Gastrocnemius medialis (tissue), 4 donors: ENCODE measurements at regions not wholly inside any gene's neighbourhood (a gene's known extent, or its start where the extent isn't known, plus 50 kb on each side); places are given as distances from the start of the nearest gene placed in this dataset.

Experiments used
- ATAC-seq, 2 donors: fragments of 150-250 bp; one replicate each; pipeline ENCODE4 v1.9.1; 2016
- DNase-seq, 2 donors: peaks; one replicate each; pipeline ENCODE4 v3.0.0-alpha.2; 2019
- H3K27ac ChIP-seq, 4 donors: fragments of 200-600 bp; sonication (generic); 1 replicate in 1 of 4; 2 replicates in 3 of 4; pipeline ENCODE4 v1.5.1; 2016 to 2018; ENCODE audit warnings: mild to moderate bottlenecking in 2 of 4, moderate library complexity in 1 of 4
- H3K27me3 ChIP-seq, 3 donors: fragments of 200-600 bp; sonication (generic) in 2 of 3; 1 replicate in 1 of 3; 2 replicates in 2 of 3; pipeline versions ENCODE4 v1.5.1 to v1.6.0; 2016 to 2019; ENCODE audit warnings: mild to moderate bottlenecking in 1 of 3, moderate library complexity in 1 of 3
- H3K36me3 ChIP-seq, 2 donors: fragments of 200-600 bp; sonication (generic) in 1 of 2; one replicate each; pipeline ENCODE4 v1.5.1; 2017 to 2018
- H3K4me1 ChIP-seq, 2 donors: fragments of 200-600 bp; sonication (generic) in 1 of 2; one replicate each; pipeline ENCODE4 v1.5.1; 2016 to 2017; ENCODE audit warnings: mild to moderate bottlenecking in 2 of 2
- H3K4me3 ChIP-seq, 4 donors: fragments of 200-600 bp; sonication (generic) in 3 of 4; 1 replicate in 1 of 4; 2 replicates in 3 of 4; pipeline ENCODE4 v1.5.1; 2016 to 2019; ENCODE audit warnings: mild to moderate bottlenecking in 2 of 4
- H3K9me3 ChIP-seq, 3 donors: fragments of 200-600 bp; sonication (generic) in 2 of 3; 1 replicate in 1 of 3; 2 replicates in 2 of 3; pipeline ENCODE4 v1.5.1; 2016 to 2019
- POLR2A ChIP-seq, 2 donors: fragments of 450-650 bp; IDR thresholded peaks; one replicate each; pipeline ENCODE4 v1.6.1; 2017; ENCODE audit warnings: antibody characterized with exemption in 2 of 2, mild to moderate bottlenecking in 2 of 2, moderate library complexity in 2 of 2
- in situ Hi-C, 4 donors: fragments of 200-750 bp; cut with MboI; loops; one replicate each; pipeline versions ENCODE4 v1.15.0 to v1.8.0; 2017; ENCODE audit warnings: low sequenced_read_pairs in 4 of 4
- intact Hi-C: fragments of 100-400 bp; cut with DNase I; formaldehyde crosslinking; loops from one replicate; pipeline ENCODE4 v1.15.1; 2023; ENCODE audit warnings: low total_unique reads
- TF ChIP-seq, protein P1 (sequence below), 5 experiments: fragments of 450-650 bp in 3 of 5; fragments of 200-600 bp in 2 of 5; sonication (generic) in 2 of 5; IDR thresholded peaks in 4 of 5; conservative IDR thresholded peaks in 1 of 5; 1 replicate in 4 of 5; 2 replicates in 1 of 5; pipeline ENCODE4 v1.5.1; 2016 to 2019; ENCODE audit warnings: antibody characterized with exemption in 5 of 5, mild to moderate bottlenecking in 3 of 5, moderate library complexity in 3 of 5

DNA sequence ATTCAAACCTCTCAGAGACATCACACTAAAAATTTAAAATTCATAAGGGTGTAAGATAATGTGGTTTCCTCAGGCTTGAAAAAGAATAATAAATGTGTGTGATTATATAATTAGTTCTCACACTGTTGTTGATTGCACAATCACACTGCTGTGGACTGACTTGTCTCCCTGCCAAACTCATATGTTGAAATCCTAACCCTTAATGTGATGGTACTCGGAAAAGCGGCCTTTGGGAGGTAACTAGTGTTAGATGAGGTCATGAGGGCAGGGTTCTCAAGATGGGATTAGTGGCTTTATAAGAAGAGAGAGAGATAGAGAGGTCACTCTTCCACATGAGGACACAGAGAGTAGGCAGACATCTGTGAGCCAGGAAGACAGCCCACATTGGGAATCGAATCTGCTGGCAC is 128.5 kb upstream of the COL1A2 start:
- H3K9me3 ChIP-seq: peaks cover 0 to 3% (median 0%) of the 10 kb centered on the region in 3 donors
- no peaks in the 10 kb centered on the region for H3K27me3 ChIP-seq
- ATAC-seq: peak; percentile 63 to 75
- peak; percentile 3 to 14 for DNase-seq
- H3K4me3 ChIP-seq: no peak overlapping the region
- H3K4me1 ChIP-seq: no peaks in the 10 kb centered on the region
- no peak overlapping the region for H3K27ac ChIP-seq
- intact Hi-C loops (no loop called here), in situ Hi-C loops (no loop called here)
- TF ChIP-seq, protein P1, sequence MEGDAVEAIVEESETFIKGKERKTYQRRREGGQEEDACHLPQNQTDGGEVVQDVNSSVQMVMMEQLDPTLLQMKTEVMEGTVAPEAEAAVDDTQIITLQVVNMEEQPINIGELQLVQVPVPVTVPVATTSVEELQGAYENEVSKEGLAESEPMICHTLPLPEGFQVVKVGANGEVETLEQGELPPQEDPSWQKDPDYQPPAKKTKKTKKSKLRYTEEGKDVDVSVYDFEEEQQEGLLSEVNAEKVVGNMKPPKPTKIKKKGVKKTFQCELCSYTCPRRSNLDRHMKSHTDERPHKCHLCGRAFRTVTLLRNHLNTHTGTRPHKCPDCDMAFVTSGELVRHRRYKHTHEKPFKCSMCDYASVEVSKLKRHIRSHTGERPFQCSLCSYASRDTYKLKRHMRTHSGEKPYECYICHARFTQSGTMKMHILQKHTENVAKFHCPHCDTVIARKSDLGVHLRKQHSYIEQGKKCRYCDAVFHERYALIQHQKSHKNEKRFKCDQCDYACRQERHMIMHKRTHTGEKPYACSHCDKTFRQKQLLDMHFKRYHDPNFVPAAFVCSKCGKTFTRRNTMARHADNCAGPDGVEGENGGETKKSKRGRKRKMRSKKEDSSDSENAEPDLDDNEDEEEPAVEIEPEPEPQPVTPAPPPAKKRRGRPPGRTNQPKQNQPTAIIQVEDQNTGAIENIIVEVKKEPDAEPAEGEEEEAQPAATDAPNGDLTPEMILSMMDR (IDR thresholded peaks at IDR 0.05 in 4 of 5, conservative IDR thresholded peaks at IDR 0.05 in 1 of 5): no peak
- no peak for TF ChIP-seq POLR2A (IDR thresholded peaks at IDR 0.05)
- no peaks in the 10 kb centered on the region for H3K36me3 ChIP-seq

DNA sequence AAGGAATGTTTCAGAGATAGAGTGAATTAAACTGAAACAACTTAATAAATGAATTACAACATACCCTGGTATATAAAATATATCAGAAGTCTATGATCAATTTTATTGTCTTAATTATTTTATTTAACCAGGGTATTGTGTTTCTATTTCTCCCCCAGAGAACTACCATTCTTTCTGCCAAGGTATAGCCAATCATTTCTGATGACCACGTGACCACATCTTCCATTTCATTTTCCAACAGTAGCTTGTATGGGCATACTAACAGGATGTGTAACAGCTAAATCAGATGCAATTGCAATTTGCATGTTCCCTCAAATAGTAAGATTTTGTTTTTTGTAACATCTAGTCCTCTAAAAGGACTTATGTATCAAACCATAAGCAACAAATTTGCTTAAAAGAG is 123.9 kb upstream of the COL1A2 start:
- no peak for TF ChIP-seq POLR2A (IDR thresholded peaks at IDR 0.05)
- TF ChIP-seq, protein P1 (IDR thresholded peaks at IDR 0.05 in 4 of 5, conservative IDR thresholded peaks at IDR 0.05 in 1 of 5): no peak
- no peaks in the 10 kb centered on the region for H3K4me1 ChIP-seq
- H3K36me3 ChIP-seq: no peaks in the 10 kb centered on the region
- peaks cover 0 to 2% (median 0%) of the 10 kb centered on the region in 3 donors for H3K9me3 ChIP-seq
- ATAC-seq: no peak
- H3K27me3 ChIP-seq: no peaks in the 10 kb centered on the region
- DNase-seq: no peak
- intact Hi-C loops: no loop called here
- in situ Hi-C loops: no loop called here
- no peak overlapping the region for H3K27ac ChIP-seq
- no peak overlapping the region for H3K4me3 ChIP-seq

DNA sequence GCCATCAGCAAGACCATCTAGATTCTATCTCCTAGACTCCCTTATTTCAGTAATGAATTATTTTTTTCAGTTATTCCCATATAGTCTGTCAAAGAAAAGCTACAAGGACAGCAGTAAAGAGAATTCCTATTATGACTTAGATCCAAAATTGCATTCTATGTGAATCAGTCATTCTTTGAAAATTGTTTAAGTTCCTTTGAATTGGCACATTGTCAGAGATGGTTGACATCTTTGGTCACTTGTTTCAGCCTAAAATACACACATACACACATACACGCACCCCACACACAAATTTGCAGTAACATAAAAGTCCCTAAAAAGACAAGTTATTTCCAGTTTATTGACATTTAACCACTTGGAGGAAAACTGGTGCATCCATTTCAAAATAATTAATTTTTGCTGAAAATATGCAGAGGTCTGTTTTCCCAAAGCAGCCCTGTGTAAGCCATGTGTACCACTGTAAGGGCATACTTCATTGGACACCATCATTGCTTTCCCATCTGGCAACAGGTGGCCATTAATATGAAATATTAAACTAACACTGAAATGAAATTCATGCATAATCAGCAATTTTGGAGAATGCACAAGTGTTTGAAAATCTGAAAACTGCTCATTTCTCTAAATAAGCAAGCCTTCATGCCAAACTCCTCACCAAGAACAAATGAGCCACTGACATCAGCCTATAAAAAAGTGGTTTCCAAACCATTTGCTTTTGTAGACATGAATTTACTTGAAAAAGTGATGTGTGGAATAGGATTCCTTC is 121.7 kb upstream of the COL1A2 start:
- TF ChIP-seq, protein P1 (IDR thresholded peaks at IDR 0.05 in 4 of 5, conservative IDR thresholded peaks at IDR 0.05 in 1 of 5): no peak
- TF ChIP-seq POLR2A (IDR thresholded peaks at IDR 0.05): no peak
- in situ Hi-C loops: no loop called here
- ATAC-seq: no peak

DNA sequence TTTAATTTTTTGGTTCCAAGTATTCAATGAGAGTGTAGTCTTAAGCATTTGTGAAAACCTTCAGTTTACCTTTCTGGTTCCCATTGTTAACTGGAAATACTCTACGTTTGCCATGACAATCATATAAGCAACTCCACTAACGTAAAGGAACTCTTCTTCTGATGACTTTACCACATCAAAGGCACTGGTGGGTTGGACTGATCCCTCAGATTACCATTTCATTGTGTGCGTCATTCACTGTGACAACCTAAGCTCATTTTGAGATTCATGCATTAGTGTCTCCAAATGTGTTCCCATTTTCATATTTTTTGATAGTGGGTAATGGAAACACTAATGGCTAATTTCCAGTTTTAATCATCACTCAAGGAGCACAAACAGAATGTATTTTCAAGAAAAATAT is 119.9 kb upstream of the COL1A2 start:
- intact Hi-C loops: no loop called here
- Histone ChIP-seq H3K27ac (no peak overlapping the region), H3K4me1 (no peaks in the 10 kb centered on the region), H3K9me3 (no peaks in the 10 kb centered on the region), H3K27me3 (no peaks in the 10 kb centered on the region), H3K36me3 (no peaks in the 10 kb centered on the region), H3K4me3 (no peak overlapping the region)
- TF ChIP-seq POLR2A (IDR thresholded peaks at IDR 0.05): no peak
- TF ChIP-seq, protein P1 (IDR thresholded peaks at IDR 0.05 in 4 of 5, conservative IDR thresholded peaks at IDR 0.05 in 1 of 5): no peak
- ATAC-seq: no peak
- in situ Hi-C loops: no loop called here
- no peak for DNase-seq

More for the DNA sequence above, 121.7 kb upstream of the COL1A2 start:
- DNase-seq: no peak
- Histone ChIP-seq H3K27ac (no peak overlapping the region), H3K27me3 (no peaks in the 10 kb centered on the region), H3K4me1 (no peaks in the 10 kb centered on the region), H3K4me3 (no peak overlapping the region), H3K36me3 (no peaks in the 10 kb centered on the region), H3K9me3 (no peaks in the 10 kb centered on the region)
- intact Hi-C loops: no loop called here
